Suprapubic skin (tissue), 4 donors: ENCODE measurements at regions not wholly inside any gene's neighbourhood (a gene's known extent, or its start where the extent isn't known, plus 50 kb on each side); places are given as distances from the start of the nearest gene placed in this dataset.

Experiments
- CTCF ChIP-seq, 2 donors: fragments of 200-600 bp in 1 of 2; fragments of 450-650 bp in 1 of 2; sonication (generic) in 1 of 2; IDR thresholded peaks; one replicate each; pipeline ENCODE4 v1.5.1; 2016 to 2019; ENCODE audit warnings: antibody characterized with exemption in 2 of 2, mild to moderate bottlenecking in 1 of 2, moderate library complexity in 1 of 2
- EP300 ChIP-seq: sonication (generic); formaldehyde crosslinking; IDR thresholded peaks from one replicate; pipeline ENCODE4 v1.6.1; 2017; ENCODE audit warnings: antibody characterized with exemption
- POLR2A ChIP-seq, 2 donors: fragments of 450-650 bp; IDR thresholded peaks; one replicate each; pipeline ENCODE4 v1.6.1; 2017; ENCODE audit warnings: antibody characterized with exemption in 2 of 2, mild to moderate bottlenecking in 2 of 2, moderate library complexity in 2 of 2
- POLR2AphosphoS5 ChIP-seq, 3 donors: sonication (generic); formaldehyde crosslinking; IDR thresholded peaks; one replicate each; pipeline ENCODE4 v1.6.1; 2017; ENCODE audit warnings: antibody characterized with exemption in 3 of 3

- TF ChIP-seq CTCF (IDR thresholded peaks at IDR 0.05) (no peak), POLR2AphosphoS5 (IDR thresholded peaks at IDR 0.05) (no peak), POLR2A (IDR thresholded peaks at IDR 0.05) (no peak), EP300 (no peak)
Observed at GRCh38 chr14:53472306-53472705, 319.2 kb upstream of the DDHD1 start.
